Ovary (tissue), 7 donors: ENCODE measurements at regions not wholly inside any gene's neighbourhood (a gene's known extent, or its start where the extent isn't known, plus 50 kb on each side); places are given as distances from the start of the nearest gene placed in this dataset.
"Not testable (repeated sequence)": the region's sequence is repeated elsewhere in the genome, so short reads cannot be mapped to it uniquely, and the experiment has no call there.

Source experiments
- DNase-seq, 5 donors: peaks; one replicate each; pipeline ENCODE4 v3.0.0-alpha.2; 2019 to 2020
- H3K27ac ChIP-seq, 2 donors: fragments of 200-600 bp; one replicate each; pipeline versions ENCODE4 v1.5.1 to v1.8.0; 2019 to 2022
- H3K27me3 ChIP-seq: fragments of 200-600 bp; one replicate; pipeline ENCODE4 v1.8.0; 2022
- H3K36me3 ChIP-seq: fragments of 200-600 bp; sonication (generic); one replicate; pipeline ENCODE4 v1.5.1; 2019
- H3K4me1 ChIP-seq: one replicate; pipeline ENCODE4 v1.8.1; 2013; ENCODE audit warnings: mild to moderate bottlenecking, moderate library complexity; ENCODE audit not compliant: insufficient read depth
- H3K4me3 ChIP-seq: fragments of 200-600 bp; sonication (generic); one replicate; pipeline ENCODE4 v1.5.1; 2017
- H3K9me3 ChIP-seq, 2 donors: fragments of 200-600 bp in 1 of 2; sonication (generic) in 1 of 2; one replicate each; pipeline versions ENCODE4 v1.5.1 to v1.8.1; 2013 to 2019; ENCODE audit warnings: mild to moderate bottlenecking in 1 of 2, moderate library complexity in 1 of 2
- CTCF ChIP-seq, 3 donors: fragments of 450-650 bp in 2 of 3; fragments of 200-600 bp in 1 of 3; IDR thresholded peaks; one replicate each; pipeline versions ENCODE4 v1.5.1 to v1.8.0; 2016 to 2022; ENCODE audit warnings: antibody characterized with exemption in 3 of 3, mild to moderate bottlenecking in 1 of 3
- EP300 ChIP-seq: sonication (generic); formaldehyde crosslinking; IDR thresholded peaks from one replicate; pipeline ENCODE4 v1.6.1; 2017; ENCODE audit warnings: antibody characterized with exemption
- POLR2A ChIP-seq: fragments of 450-650 bp; IDR thresholded peaks from one replicate; pipeline ENCODE4 v1.6.1; 2017; ENCODE audit warnings: antibody characterized with exemption, mild to moderate bottlenecking, moderate library complexity
- WGBS, 3 donors: extraction: QIAGEN DNeasy Blood & Tissue Kit in 1 of 3; methylation state at CpG; one replicate each; pipeline versions ENCODE4 v1.1.5 to v1.1.7; 2013 to 2017; 5-methylcytosine and 5-hydroxymethylcytosine counted together
- intact Hi-C, 4 donors: fragments of 100-400 bp; cut with DNase I; formaldehyde crosslinking; loops; one replicate each; pipeline versions ENCODE4 v1.11.0 to v1.15.1; 2022 to 2023
- donor health status: DM: no; HTN: no; CAD: no; lungs with moderate emphysema.
- donor health status: DM: no; HTN: no; CAD: no.
- donor health status: Bipolar disorder and iron deficiency.
- donor health status: DM: no; HTN: no; CAD: no.
- donor health status: DM: yes; HTN: yes; CAD: no.

GRCh38 chr3:194959217-194959616 is 273.5 kb downstream of the FAM43A start:
- WGBS, 3 donors = 72 to 81% (median 75%) methylated on average over 7 of the region's 7 CpGs
- Histone ChIP-seq H3K36me3 (no peaks in the 10 kb centered on the region), H3K9me3 (no peaks in the 10 kb centered on the region), H3K27me3 (no peaks in the 10 kb centered on the region), H3K27ac (no peak overlapping the region), H3K4me1 (no peaks in the 10 kb centered on the region), H3K4me3 (no peak overlapping the region)
- DNase-seq = no peak
- TF ChIP-seq POLR2A (no peak), EP300 (no peak), CTCF (IDR thresholded peaks at IDR 0.05) (no peak)
- intact Hi-C loops = no loop called here

GRCh38 chr3:194959666-194960065 is 274.0 kb downstream of the FAM43A start:
- WGBS, 3 donors = 92 to 94% (median 94%) methylated on average over 10 of the region's 10 CpGs

GRCh38 chr3:194960446-194961032 is 274.9 kb downstream of the FAM43A start:
- WGBS, 3 donors = 88 to 89% (median 88%) methylated on average over 14 of the region's 14 CpGs
- H3K4me3 ChIP-seq = no peak overlapping the region

More at GRCh38 chr3:194959666-194960065, 274.0 kb downstream of the FAM43A start:
- H3K27ac ChIP-seq, H3K4me1 ChIP-seq, H3K36me3 ChIP-seq, H3K9me3 ChIP-seq, intact Hi-C loops, H3K4me3 ChIP-seq, H3K27me3 ChIP-seq, DNase-seq: not testable (repeated sequence)

GRCh38 chr3:194961149-194961548 is 275.5 kb downstream of the FAM43A start:
- WGBS, 3 donors = 87 to 91% (median 87%) methylated on average over 11 of the region's 11 CpGs

More at GRCh38 chr3:194960446-194961032, 274.9 kb downstream of the FAM43A start:
- Histone ChIP-seq H3K36me3 (no peaks in the 10 kb centered on the region), H3K27ac (no peak overlapping the region), H3K4me1 (no peaks in the 10 kb centered on the region), H3K27me3 (no peaks in the 10 kb centered on the region), H3K9me3 (no peaks in the 10 kb centered on the region)
- no peak for DNase-seq
- TF ChIP-seq CTCF (IDR thresholded peaks at IDR 0.05) (no peak), POLR2A (no peak), EP300 (no peak)
- intact Hi-C loops = no loop called here

GRCh38 chr3:194961571-194961970 is 275.9 kb downstream of the FAM43A start:
- no peak for TF ChIP-seq EP300
- no peak for TF ChIP-seq CTCF (IDR thresholded peaks at IDR 0.05)
- TF ChIP-seq POLR2A = no peak
- Histone ChIP-seq H3K4me1 (no peaks in the 10 kb centered on the region), H3K27ac (no peak overlapping the region), H3K36me3 (no peaks in the 10 kb centered on the region), H3K9me3 (no peaks in the 10 kb centered on the region), H3K4me3 (no peak overlapping the region), H3K27me3 (no peaks in the 10 kb centered on the region)
- WGBS, 3 donors = 91 to 95% (median 94%) methylated on average over 6 of the region's 6 CpGs
- intact Hi-C loops = no loop called here
- no peak for DNase-seq

More at GRCh38 chr3:194961149-194961548, 275.5 kb downstream of the FAM43A start:
- H3K4me1 ChIP-seq = no peaks in the 10 kb centered on the region
- intact Hi-C loops = no loop called here
- no peaks in the 10 kb centered on the region for H3K9me3 ChIP-seq
- H3K27ac ChIP-seq = no peak overlapping the region
- no peaks in the 10 kb centered on the region for H3K27me3 ChIP-seq
- H3K36me3 ChIP-seq = no peaks in the 10 kb centered on the region
- DNase-seq = no peak
- no peak for TF ChIP-seq EP300
- no peak overlapping the region for H3K4me3 ChIP-seq
